SU-DHL-6 (cell line): ENCODE measurements at regions not wholly inside any gene's neighbourhood (a gene's known extent, or its start where the extent isn't known, plus 50 kb on each side); places are given as distances from the start of the nearest gene placed in this dataset.

ENCODE experiments used
- EZH2phosphoT487 ChIP-seq: fragments of 200-600 bp; sonication (generic), shearing (Covaris generic); conservative IDR thresholded peaks from 2 replicates; pipeline ENCODE4 v1.6.1; 2018; ENCODE audit warnings: mild to moderate bottlenecking, antibody characterized with exemption, low read length, moderate library complexity, mixed read lengths
- TF ChIP-seq, protein P1 (sequence below): fragments of 200-600 bp; sonication (generic); IDR thresholded peaks from one replicate; pipeline ENCODE4 v1.5.1; 2017; ENCODE audit warnings: antibody characterized with exemption, mild to moderate bottlenecking, low read length, moderate library complexity; ENCODE audit not compliant: insufficient read depth, poor library complexity, severe bottlenecking

- TF ChIP-seq, protein P1, sequence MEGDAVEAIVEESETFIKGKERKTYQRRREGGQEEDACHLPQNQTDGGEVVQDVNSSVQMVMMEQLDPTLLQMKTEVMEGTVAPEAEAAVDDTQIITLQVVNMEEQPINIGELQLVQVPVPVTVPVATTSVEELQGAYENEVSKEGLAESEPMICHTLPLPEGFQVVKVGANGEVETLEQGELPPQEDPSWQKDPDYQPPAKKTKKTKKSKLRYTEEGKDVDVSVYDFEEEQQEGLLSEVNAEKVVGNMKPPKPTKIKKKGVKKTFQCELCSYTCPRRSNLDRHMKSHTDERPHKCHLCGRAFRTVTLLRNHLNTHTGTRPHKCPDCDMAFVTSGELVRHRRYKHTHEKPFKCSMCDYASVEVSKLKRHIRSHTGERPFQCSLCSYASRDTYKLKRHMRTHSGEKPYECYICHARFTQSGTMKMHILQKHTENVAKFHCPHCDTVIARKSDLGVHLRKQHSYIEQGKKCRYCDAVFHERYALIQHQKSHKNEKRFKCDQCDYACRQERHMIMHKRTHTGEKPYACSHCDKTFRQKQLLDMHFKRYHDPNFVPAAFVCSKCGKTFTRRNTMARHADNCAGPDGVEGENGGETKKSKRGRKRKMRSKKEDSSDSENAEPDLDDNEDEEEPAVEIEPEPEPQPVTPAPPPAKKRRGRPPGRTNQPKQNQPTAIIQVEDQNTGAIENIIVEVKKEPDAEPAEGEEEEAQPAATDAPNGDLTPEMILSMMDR = no peak
- TF ChIP-seq EZH2phosphoT487 = no peak
These were observed 242.5 kb upstream of the JAG1 start for GRCh38 chr20:10916312-10916711.
